Neuronal stem cell (in vitro differentiated cells): ENCODE measurements at regions not wholly inside any gene's neighbourhood (a gene's known extent, or its start where the extent isn't known, plus 50 kb on each side); places are given as distances from the start of the nearest gene placed in this dataset.

Source experiments
- DNase-seq: peaks from one replicate; pipeline ENCODE4 v3.0.0-alpha.2; 2013; ENCODE audit warnings: low spot score
- H2AFZ ChIP-seq: one replicate; pipeline ENCODE4 v1.6.1; 2013; ENCODE audit warnings: mild to moderate bottlenecking, low read length, inconsistent platforms
- H2AK5ac ChIP-seq: 2 replicates; pipeline ENCODE4 v1.6.1; 2013; ENCODE audit warnings: low read depth, mild to moderate bottlenecking, inconsistent platforms, low read length, moderate library complexity, mixed read lengths
- H2BK120ac ChIP-seq: 2 replicates; pipeline ENCODE4 v1.6.1; 2013; ENCODE audit warnings: low read depth, mild to moderate bottlenecking, inconsistent platforms, low read length, moderate library complexity, mixed read lengths
- H2BK12ac ChIP-seq: one replicate; pipeline ENCODE4 v1.6.1; 2013; ENCODE audit warnings: low read length, inconsistent platforms
- H2BK15ac ChIP-seq: 2 replicates; pipeline ENCODE4 v1.6.1; 2013; ENCODE audit warnings: mild to moderate bottlenecking, low read length, inconsistent platforms, mixed read lengths
- H2BK5ac ChIP-seq: one replicate; pipeline ENCODE4 v1.6.1; 2013; ENCODE audit warnings: inconsistent platforms, mild to moderate bottlenecking, low read length, moderate library complexity
- H3K14ac ChIP-seq: one replicate; pipeline ENCODE4 v1.6.1; 2013; ENCODE audit warnings: low read length, inconsistent platforms
- H3K18ac ChIP-seq: 2 replicates; pipeline ENCODE4 v1.6.1; 2013; ENCODE audit warnings: low read length, inconsistent platforms
- H3K23ac ChIP-seq: 2 replicates; pipeline ENCODE4 v1.6.1; 2013; ENCODE audit warnings: low read depth, mild to moderate bottlenecking, mixed read lengths, low read length, inconsistent platforms; ENCODE audit not compliant: poor library complexity
- H3K27ac ChIP-seq: replicated peaks from 3 replicates; pipeline ENCODE4 v1.5.1; 2013; ENCODE audit warnings: low read length, inconsistent platforms
- H3K27me3 ChIP-seq, 3 experiments: 2 replicates each; pipeline ENCODE4 v1.6.1; 2013; ENCODE audit warnings: low read length in 3 of 3, mild to moderate bottlenecking in 2 of 3, inconsistent platforms in 1 of 3, low read depth in 1 of 3, mixed read lengths in 1 of 3, moderate library complexity in 1 of 3; ENCODE audit not compliant: control insufficient read depth in 3 of 3, insufficient read depth in 3 of 3
- H3K36me3 ChIP-seq, 2 donors: replicated peaks in 1 of 2; 2 replicates each; pipeline ENCODE4 v1.6.1; 2013; ENCODE audit warnings: low read length in 2 of 2; ENCODE audit not compliant: control insufficient read depth in 2 of 2, insufficient read depth in 2 of 2
- H3K4ac ChIP-seq: 2 replicates; pipeline ENCODE4 v1.6.1; 2013; ENCODE audit warnings: inconsistent platforms, mild to moderate bottlenecking, low read length, moderate library complexity
- H3K4me1 ChIP-seq, 2 donors: 1 replicate in 1 of 2; 2 replicates in 1 of 2; pipeline ENCODE4 v1.6.1; 2013; ENCODE audit warnings: low read length in 2 of 2, low read depth in 1 of 2; ENCODE audit not compliant: control insufficient read depth in 2 of 2, insufficient read depth in 1 of 2
- H3K4me2 ChIP-seq: one replicate; pipeline ENCODE4 v1.6.1; 2013; ENCODE audit warnings: mild to moderate bottlenecking, low read length, inconsistent platforms; ENCODE audit not compliant: insufficient read depth, poor library complexity, severe bottlenecking
- H3K4me3 ChIP-seq, 2 donors: 2 replicates each; pipeline ENCODE4 v1.5.1; 2013; ENCODE audit warnings: low read length in 2 of 2, mild to moderate bottlenecking in 2 of 2, inconsistent platforms in 1 of 2, moderate library complexity in 1 of 2
- H3K79me1 ChIP-seq: one replicate; pipeline ENCODE4 v1.6.1; 2013; ENCODE audit warnings: low read depth, mild to moderate bottlenecking, inconsistent platforms, low read length, moderate library complexity
- H3K9ac ChIP-seq: one replicate; pipeline ENCODE4 v1.6.1; 2013; ENCODE audit warnings: mild to moderate bottlenecking, low read depth, low read length, inconsistent platforms; ENCODE audit not compliant: poor library complexity
- H3K9me3 ChIP-seq, 2 donors: replicated peaks in 1 of 2; 2 replicates each; pipeline versions ENCODE3 to v1.6.1; 2013; ENCODE audit warnings: low read length in 2 of 2, mild to moderate bottlenecking in 2 of 2, inconsistent platforms in 1 of 2, low read depth in 1 of 2, mixed read lengths in 1 of 2, moderate library complexity in 1 of 2; ENCODE audit not compliant: control insufficient read depth in 2 of 2, insufficient read depth in 1 of 2
- H4K8ac ChIP-seq: one replicate; pipeline ENCODE4 v1.6.1; 2013; ENCODE audit warnings: low read depth, mild to moderate bottlenecking, inconsistent platforms, low read length, moderate library complexity
- H4K91ac ChIP-seq: one replicate; pipeline ENCODE4 v1.6.1; 2013; ENCODE audit warnings: low read length, low read depth, mild to moderate bottlenecking, inconsistent platforms; ENCODE audit not compliant: poor library complexity
- WGBS, 2 donors: extraction: QIAGEN DNeasy Blood & Tissue Kit; methylation state at CpG; one replicate each; pipeline ENCODE4 v1.1.7; 2013; ENCODE audit warnings: missing lambda C conversion rate in 2 of 2, mixed read lengths in 1 of 2; ENCODE audit not compliant: insufficient read length in 2 of 2, insufficient replicate concordance in 1 of 2; ENCODE audit errors: extremely low coverage in 2 of 2; 5-methylcytosine and 5-hydroxymethylcytosine counted together

DNA sequence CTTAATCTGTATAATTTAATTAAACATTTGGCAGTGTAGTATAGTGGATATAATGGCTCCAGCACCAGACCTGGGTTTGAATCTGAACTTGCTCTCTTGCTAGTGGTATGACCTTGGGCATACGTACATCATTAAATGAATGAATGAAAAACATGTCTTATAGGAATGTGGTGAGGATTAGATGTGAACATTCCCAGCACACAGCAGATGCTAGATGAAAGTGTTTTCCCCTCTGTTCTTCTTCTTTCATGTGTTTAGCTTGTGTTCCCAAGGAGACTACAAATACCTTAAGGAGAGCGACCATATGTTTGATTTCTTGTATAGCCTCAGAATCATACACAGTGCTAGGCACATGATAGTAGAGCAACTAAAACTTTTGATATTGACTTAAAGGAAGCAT, 56.5 kb downstream of the CT47B1 start:
- Histone ChIP-seq H2BK12ac (no peak overlapping the region), H3K27ac (no peak overlapping the region), H3K4ac (no peak overlapping the region), H2AFZ (no peak overlapping the region), H2AK5ac (no peak overlapping the region), H3K4me2 (no peak overlapping the region), H3K36me3 (no peaks in the 10 kb centered on the region), H3K79me1 (no peaks in the 10 kb centered on the region), H3K4me1 (no peaks in the 10 kb centered on the region), H3K14ac (no peak overlapping the region), H2BK5ac (no peak overlapping the region), H2BK15ac (no peak overlapping the region), H3K18ac (no peak overlapping the region), H4K8ac (no peak overlapping the region), H3K27me3 (no peaks in the 10 kb centered on the region), H3K4me3 (no peak overlapping the region), H3K9ac (no peak overlapping the region), H3K9me3 (no peaks in the 10 kb centered on the region), H2BK120ac (no peak overlapping the region), H3K23ac (no peak overlapping the region), H4K91ac (no peak overlapping the region)
- DNase-seq = no peak
- no CpG with 5 or more reads among the region's 2 CpGs for WGBS, 2 donors

DNA sequence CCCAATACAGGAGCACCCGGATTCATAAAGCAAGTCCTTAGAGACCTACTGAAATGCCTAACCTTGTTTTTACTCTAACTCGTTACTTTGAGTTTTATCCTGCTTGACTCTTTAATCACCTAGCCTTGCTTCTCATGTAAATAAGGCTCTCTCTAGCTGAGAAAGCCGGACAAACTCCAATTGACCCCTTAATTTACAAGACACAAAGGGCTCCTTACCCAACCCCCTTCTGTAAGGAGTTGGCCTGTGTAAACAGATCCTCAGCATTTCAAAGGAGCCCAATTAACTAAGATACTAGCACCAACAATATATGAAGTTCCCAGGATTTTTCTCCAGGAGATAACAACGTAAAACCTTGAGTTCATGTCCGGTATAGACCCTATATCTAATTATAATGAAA, 61.7 kb downstream of the CT47B1 start:
- H3K27ac ChIP-seq = no peak overlapping the region
- no peak overlapping the region for H3K4me3 ChIP-seq
- no peak overlapping the region for H3K4me2 ChIP-seq
- H2BK15ac ChIP-seq = no peak overlapping the region
- no peaks in the 10 kb centered on the region for H3K79me1 ChIP-seq
- H3K9me3 ChIP-seq = no peaks in the 10 kb centered on the region
- no peak overlapping the region for H2BK5ac ChIP-seq
- no peak overlapping the region for H3K18ac ChIP-seq
- no peak overlapping the region for H2AFZ ChIP-seq
- WGBS, 2 donors = no CpG with 5 or more reads among the region's 5 CpGs
- no peak overlapping the region for H2BK12ac ChIP-seq
- H4K8ac ChIP-seq = no peak overlapping the region
- H3K4me1 ChIP-seq = no peaks in the 10 kb centered on the region
- no peak overlapping the region for H3K14ac ChIP-seq
- H2AK5ac ChIP-seq = no peak overlapping the region
- no peak overlapping the region for H4K91ac ChIP-seq
- H3K23ac ChIP-seq = no peak overlapping the region
- no peak overlapping the region for H3K4ac ChIP-seq
- H3K36me3 ChIP-seq = no peaks in the 10 kb centered on the region
- DNase-seq = no peak
- H3K9ac ChIP-seq = no peak overlapping the region
- no peaks in the 10 kb centered on the region for H3K27me3 ChIP-seq
- no peak overlapping the region for H2BK120ac ChIP-seq

DNA sequence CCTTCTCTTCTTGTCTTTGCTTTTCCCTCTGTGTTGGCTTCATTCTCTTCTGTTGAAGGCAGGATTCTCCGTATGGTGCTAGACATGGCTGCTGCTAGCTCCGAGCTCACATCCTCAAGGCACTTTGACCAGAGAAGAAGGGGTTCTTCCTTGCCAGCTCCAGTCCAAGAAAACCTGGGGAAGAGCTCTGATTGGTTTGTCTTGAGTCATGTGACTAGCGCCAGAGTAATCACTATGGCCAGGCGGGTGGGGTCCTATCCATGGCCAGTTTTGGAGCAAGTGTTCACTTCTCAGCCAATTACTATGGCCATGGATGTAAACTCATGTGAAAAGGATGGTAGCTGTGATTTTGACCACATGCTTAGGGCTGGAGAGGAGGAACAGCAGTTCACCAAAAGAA, 74.2 kb downstream of the CT47B1 start:
- no peak overlapping the region for H2BK5ac ChIP-seq
- H3K4me2 ChIP-seq = no peak overlapping the region
- WGBS, 2 donors = no CpG with 5 or more reads among the region's 4 CpGs
- no peak overlapping the region for H2BK15ac ChIP-seq
- no peak overlapping the region for H2BK120ac ChIP-seq
- no peak overlapping the region for H3K9ac ChIP-seq
- DNase-seq = no peak
- no peak overlapping the region for H2AK5ac ChIP-seq
- no peaks in the 10 kb centered on the region for H3K4me1 ChIP-seq
- no peak overlapping the region for H3K4ac ChIP-seq
- H2BK12ac ChIP-seq = no peak overlapping the region
- no peaks in the 10 kb centered on the region for H3K36me3 ChIP-seq
- no peaks in the 10 kb centered on the region for H3K79me1 ChIP-seq
- no peak overlapping the region for H3K18ac ChIP-seq
- no peaks in the 10 kb centered on the region for H3K9me3 ChIP-seq
- H3K27me3 ChIP-seq = no peaks in the 10 kb centered on the region
- H3K27ac ChIP-seq = no peak overlapping the region
- no peak overlapping the region for H3K4me3 ChIP-seq
- no peak overlapping the region for H3K23ac ChIP-seq
- H3K14ac ChIP-seq = no peak overlapping the region
- no peak overlapping the region for H4K91ac ChIP-seq
- H2AFZ ChIP-seq = no peak overlapping the region
- no peak overlapping the region for H4K8ac ChIP-seq

GRCh38 chrX:120797188-120797851, 78.3 kb downstream of the CT47B1 start:
- Histone ChIP-seq H3K27ac (no peak overlapping the region), H3K4me3 (no peak overlapping the region), H3K18ac (no peak overlapping the region), H4K8ac (no peak overlapping the region), H4K91ac (no peak overlapping the region), H3K79me1 (no peaks in the 10 kb centered on the region), H2AK5ac (no peak overlapping the region), H2AFZ (no peak overlapping the region), H3K4me1 (no peaks in the 10 kb centered on the region), H3K4me2 (no peak overlapping the region), H3K4ac (no peak overlapping the region), H3K9me3 (no peaks in the 10 kb centered on the region), H3K27me3 (no peaks in the 10 kb centered on the region), H3K14ac (no peak overlapping the region), H2BK12ac (no peak overlapping the region), H2BK15ac (no peak overlapping the region), H2BK5ac (no peak overlapping the region), H2BK120ac (no peak overlapping the region), H3K9ac (no peak overlapping the region), H3K23ac (no peak overlapping the region), H3K36me3 (no peaks in the 10 kb centered on the region)
- WGBS, 2 donors = no CpG with 5 or more reads among the region's 3 CpGs
- no peak for DNase-seq
